HG03066 (cell line): ENCODE measurements at regions not wholly inside any gene's neighbourhood (a gene's known extent, or its start where the extent isn't known, plus 50 kb on each side); places are given as distances from the start of the nearest gene placed in this dataset.

Experiments
- ATAC-seq: cut with Tn5 transposase; IDR thresholded peaks from one replicate; pipeline ENCODE4 v1.9.1; 2021; ENCODE audit warnings: low read depth; ENCODE audit not compliant: unreplicated experiment

DNA sequence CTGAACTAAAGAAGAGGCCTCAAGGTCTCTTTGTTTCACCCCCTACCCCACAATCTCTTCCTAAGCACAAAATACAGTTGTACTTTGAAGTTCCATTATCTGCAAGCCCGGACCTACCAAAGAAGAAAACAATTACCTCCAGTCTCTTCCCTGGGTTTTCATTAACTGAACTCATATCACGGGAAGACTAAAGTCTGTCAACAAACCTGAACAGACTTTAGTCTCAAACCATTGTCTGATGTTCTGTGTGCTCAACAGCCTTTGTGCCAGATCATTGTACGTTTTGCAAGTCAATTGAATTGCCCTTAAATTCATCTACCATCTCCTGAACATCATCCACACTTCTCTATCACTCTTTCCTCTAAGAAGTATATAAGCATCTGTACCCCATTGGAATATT is 1021.9 kb upstream of the CDH2 start:
- ATAC-seq = no peak

DNA sequence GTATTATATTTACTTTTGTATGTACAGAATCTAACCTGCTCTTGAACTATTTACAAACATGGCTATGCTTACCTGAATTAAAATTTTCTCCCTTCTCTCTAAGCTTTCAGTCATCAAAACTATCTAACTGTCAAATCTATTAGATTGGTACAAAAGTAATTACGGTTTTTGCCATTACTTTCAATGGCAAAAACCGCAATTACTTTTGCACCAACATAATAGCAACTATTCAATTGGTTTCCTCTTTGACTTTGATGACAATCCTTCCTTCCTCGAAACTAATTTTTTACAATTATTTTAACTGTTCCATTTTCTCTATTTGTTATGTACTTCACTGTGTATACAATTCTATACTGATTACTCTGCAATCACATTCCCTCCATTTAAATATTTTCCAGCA is 1019.4 kb upstream of the CDH2 start:
- ATAC-seq = no peak

DNA sequence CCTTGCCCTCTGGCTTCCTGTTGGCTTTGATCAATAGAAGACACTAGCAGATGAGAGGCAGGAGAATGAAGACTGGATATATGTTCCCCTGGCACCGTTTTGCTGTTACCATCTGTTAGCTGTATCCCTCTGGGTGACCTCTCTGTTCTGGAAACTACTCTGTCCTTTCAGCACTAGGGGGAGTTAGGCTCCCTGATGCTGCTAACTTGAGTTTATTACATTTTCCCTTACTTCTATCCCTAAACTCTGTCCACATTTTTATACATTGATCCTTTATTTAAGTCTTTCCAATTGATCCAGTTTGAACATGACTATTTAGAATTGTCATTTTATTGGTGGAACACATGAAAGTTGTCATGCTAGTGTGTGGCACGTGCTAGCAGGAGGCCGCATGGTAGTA is 1014.3 kb upstream of the CDH2 start:
- no peak for ATAC-seq

DNA sequence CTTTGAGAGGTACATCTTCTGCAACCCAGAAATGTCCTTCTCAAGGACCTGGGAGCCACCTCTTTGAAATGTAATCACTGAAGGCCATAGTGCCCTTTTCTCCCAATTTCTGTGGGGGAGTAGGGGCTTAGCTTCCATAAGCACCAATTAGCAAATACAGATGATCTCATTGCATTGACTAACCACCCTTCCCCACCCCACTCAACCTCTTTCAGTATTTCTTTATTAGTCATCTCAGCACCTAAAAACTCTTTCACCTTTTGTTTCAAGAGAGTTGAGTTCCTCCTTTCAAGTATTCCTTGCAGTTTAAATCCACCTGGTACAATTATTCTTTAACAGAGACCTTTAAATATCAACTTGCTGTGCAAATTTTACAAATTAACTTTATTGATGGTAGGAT is 1011.8 kb upstream of the CDH2 start:
- no peak for ATAC-seq

DNA sequence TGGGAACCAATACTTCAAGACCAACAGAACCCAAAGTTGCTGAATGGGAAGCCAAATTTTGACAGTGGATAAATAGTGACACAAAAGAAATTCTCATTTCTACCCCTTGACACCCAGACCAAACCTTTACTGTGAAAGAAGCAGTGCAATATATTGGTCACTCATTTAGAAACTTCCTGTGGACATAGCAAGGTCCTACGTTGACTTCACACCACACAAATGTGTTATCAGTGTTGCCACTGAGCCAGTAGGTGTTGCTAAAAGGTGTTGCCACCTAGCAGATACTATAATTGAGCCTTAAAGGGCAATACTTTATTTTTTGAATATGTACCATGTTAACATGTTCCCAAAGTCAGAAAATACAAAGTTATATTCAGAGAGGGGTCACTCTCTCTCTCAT is 1008.9 kb upstream of the CDH2 start:
- no peak for ATAC-seq

DNA sequence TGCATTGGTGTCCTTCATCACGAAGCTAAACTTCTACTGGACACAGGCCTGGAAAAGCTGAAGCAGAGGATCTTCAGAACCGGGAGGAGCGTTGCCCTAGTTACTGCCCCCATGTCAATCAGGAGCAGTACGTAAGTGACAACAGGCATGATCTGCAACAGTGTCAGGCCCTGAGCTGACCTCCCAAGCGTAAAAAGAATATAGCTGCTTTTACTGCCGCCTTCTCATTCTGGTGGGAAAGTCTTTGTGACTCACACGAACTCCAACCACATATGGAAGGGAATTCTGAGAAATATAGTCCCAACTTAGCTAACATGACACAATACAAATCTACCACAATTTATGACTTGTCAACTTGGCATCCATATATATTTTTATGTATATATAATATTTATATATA is 1007.7 kb upstream of the CDH2 start:
- no peak for ATAC-seq

DNA sequence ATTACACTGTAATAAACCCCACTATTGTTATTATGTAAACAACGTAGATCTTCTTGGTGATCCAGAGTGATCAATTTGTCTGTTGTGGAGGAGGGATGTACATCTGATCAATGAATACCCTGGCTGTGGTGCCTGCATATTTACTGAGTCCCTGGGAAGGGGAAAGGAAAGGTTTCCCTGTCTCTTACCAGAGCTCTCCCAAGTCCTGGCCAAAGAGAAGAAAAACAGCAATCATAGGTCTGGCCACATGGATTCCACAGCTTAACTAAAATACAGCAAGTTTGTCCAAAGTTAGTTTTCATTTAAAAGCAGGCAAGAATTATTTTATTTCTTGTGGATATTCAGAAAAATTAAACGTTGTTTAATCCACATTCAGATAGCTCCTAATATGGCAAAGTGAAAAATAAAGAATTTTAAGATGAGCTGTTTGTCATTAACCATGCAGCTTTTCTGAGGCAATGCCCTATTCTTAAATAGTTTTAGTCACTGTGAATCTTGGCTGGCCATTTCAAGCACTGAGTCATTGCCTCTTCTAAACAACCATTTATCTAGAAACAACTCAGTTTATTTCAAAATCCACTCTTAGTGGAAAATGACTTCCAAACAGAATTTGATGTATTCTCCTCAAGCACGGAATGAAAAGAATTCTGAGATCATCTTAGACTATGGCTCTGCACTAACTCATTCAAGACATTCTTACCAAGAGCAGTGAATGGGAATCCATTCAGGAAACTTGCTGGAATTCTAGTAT is 1004.4 kb upstream of the CDH2 start:
- no peak for ATAC-seq

DNA sequence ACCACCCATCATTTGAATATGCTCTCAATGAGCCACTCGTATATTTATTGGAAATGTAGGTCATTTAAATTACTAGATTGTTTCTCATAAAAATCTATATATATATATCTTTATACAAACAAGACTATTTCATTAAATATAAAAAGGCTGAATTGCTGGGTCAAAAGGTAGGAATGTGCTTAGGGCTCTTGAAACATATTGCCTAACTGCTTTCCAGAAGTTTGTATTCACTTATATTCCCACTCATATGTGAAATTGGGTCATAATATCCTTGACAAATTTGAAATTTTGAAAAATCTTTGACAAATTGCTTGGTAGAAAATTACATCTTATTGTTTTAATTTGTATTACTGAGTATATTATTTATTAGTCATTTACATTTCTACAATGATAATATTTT is 999.8 kb upstream of the CDH2 start:
- no peak for ATAC-seq

DNA sequence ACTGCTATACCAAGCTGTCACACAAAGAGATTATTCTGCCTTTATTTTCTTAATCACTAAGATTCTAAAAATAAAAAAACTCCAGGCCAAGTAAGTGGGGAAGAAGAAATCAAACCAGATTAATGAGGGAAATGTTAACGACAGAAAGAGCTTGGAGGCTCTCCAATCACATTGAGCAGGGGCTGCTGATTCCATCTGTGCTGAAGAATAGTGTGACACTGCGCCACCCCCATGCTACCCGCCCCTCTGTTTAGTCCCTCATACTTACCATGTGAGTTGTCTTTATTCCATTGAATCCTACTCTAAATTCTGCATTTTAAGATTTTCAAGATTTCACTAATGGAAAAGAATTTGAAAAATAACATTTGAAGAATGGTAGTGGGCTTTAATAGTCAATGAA is 998.0 kb upstream of the CDH2 start:
- ATAC-seq = no peak

DNA sequence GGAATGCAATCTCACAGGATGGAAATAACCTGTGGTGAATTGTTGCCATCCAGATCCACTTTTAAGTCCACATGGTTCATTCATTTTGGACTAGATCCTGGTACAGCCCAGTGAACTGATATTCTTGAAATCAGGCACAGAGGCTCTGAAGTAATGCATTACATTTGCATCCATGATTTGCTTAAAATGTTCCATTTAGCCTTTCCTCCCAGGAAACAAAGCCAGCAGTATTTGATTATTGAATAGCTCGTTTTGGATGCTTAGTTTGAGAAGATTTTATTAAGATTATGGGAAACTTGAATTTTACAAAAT is 995.8 kb upstream of the CDH2 start:
- ATAC-seq = no peak

DNA sequence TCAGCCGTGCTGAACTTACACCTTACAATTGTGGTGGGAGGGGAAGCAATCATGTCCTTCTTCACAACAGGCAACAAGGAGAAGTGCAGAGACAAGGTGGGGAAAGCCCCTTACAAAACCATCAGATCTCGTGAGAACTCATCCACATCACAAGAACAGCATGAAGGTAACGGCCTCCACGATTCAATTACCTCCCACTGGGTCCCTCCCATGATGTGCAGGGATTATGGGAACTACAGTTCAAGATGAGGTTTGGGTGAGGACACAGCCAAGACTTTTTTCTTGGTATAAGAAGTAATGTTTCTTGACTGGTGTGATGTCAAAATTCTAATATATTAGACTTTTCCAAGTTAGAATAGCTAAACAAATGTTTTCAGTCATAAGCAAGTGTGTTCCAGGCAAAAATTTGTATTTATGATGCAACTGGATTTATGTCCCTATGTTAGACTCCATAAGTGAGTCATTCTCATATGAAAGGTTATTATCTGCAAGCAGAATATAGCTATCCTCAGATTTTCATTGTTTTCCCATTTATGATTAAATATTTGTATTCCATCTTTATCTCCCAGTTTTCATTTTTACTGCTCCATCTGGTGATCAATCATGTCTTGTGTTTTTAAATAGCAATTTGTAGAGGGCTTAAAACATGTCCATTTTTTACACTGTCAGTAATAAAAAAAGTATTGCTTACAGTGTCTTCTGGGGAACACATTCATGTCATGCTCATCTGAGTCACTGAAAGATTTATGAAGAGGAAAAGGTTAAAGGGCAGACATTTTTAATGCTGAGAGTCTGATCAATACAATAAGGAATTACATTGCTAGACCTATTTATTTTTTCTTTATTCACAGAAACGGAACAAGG is 995.2 kb upstream of the CDH2 start:
- no peak for ATAC-seq

DNA sequence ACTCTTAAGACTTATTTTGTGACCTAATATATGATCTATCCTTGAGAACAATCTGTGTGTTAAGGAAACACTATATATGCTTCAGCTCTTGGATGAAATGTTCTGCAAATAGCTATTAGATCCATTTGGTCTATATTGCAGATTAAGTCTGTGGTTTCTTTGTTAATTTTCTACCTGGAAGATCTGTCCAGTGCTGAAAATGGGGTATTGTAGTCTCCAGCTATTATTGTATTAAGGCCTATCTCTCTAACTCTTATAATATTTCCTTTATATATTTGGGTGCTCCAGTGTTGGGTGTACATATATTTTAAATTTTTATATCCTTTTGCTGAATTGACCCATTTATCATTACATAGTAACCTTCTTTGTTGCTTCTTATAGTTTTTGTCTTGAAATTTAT is 992.7 kb upstream of the CDH2 start:
- ATAC-seq = no peak

DNA sequence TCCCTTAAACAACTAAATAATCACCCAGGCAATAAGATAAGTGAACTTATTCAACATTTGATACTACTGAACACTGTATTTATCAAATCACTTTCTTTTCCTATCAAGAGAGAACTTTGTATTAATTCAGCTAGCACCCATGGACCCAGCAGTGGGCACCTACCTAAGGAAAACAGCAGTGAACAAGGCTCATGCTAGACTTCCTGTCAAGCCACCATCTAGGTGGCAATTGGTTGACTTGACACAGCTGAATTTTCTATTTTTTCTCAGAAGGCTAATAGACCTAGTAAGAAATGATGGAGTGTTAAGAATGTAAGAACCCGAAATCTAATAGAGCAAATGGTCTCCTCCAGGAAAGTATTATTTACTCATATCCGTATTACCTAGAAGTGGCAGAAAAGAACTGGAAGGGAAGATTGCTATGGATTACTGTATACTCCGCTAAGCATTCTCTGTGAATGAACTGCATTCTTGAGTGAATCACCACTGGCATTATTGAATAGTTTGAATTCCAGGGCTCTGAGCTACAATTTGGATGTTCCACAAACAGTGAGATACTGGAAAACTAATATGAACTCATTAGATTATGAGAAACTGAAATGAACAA is 988.2 kb upstream of the CDH2 start:
- no peak for ATAC-seq

DNA sequence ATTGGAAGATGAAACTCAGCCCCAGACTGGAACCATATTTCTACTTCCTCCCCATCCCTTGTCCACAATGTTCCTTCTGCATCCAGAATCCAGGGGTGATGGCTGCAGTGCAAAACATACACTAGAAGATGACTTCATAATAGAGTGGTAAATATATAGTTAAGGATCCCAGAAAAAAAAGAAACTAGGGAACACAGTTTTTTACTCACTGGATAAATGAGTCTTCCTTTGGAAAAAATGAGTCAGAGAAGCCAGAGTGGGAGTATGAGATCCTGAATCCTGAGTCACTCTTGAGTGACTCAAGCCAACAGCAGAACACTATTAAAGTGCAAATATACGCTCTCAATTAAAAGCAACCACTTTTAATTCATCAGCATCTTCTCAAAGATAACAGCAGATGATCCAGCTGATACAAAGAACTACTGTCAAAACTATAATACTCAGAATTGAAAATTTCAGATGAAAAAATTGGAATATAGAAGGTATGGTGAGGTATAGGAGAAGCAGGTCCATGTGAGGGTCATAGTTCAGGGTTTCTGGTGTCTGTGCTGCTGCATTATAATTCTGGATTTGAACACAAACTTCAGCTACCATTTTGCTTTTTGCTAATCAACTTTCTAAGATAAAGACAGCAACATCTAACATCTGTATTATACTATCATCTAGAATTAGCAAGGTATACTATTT is 987.2 kb upstream of the CDH2 start:
- no peak for ATAC-seq

DNA sequence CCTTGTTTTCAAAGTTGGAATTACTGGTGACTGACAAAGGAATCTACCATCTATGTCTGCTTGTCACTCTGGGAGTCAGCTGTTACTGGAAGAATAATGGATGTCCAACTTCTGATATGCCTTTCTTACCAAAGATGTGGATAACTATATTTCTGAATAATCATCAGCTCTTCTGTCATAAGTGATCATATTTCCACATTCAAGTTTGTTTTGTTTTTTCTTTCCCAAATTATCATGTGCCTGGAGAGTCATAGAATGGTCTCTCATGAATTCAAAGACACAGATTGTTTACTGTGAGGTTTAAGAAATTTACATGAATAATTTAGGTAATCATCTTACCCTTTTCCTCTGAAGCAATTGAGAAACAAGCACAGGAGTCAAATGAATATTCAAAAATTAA is 986.7 kb upstream of the CDH2 start:
- ATAC-seq = no peak

DNA sequence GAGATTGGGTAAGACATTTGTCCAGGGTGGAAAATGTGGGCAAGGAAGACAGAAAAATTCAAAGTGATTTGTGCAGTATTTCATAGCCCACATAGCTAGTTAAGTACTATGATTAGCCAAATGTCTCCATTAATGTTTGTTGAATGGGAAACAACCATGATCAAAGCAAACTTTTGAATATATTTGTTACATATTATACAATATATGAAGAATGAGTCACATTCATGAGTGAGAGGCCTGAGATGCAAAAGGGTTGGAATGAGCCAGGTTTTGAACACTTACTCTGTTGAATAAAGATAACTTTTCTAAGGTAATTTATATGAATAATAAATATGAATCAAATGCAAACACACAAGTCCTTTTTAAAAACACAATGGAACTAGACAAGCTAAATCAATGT is 984.5 kb upstream of the CDH2 start:
- no peak for ATAC-seq

DNA sequence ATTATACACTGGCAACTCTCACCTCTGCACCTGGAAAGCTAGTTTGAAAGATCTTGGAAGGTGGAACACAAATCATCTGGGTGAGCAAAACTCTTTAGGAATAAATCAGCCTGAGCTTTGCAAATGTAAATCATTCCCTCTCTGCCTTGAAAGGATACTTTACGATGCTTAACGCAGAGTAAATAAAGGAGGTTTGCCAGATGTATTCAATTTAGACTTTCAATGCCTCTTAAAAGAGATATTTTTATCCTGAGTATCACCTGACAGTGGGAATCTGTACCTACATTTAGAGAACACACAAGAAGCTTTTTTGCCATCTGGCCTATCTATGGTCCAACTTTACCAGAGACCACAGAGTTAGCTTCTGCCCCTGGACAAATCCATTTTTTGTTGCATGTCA is 983.2 kb upstream of the CDH2 start:
- no peak for ATAC-seq

DNA sequence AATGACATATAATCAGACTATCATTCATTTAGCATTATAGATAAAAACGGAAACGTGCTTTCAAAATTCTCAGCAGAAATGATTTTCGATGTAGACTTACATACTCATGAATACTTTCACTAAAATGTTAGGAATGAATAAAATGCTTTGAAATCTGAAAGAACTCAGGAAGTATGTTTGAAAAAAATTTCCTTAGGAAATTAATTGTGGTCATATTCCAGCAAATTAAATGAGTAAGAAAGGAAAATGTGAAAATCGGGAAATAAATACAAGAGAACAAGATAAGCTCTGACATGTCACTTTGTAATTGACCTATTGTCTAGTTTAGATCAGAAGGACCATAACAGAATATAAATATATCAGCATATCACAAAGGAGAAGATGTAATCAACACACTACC is 981.0 kb upstream of the CDH2 start:
- ATAC-seq = no peak

DNA sequence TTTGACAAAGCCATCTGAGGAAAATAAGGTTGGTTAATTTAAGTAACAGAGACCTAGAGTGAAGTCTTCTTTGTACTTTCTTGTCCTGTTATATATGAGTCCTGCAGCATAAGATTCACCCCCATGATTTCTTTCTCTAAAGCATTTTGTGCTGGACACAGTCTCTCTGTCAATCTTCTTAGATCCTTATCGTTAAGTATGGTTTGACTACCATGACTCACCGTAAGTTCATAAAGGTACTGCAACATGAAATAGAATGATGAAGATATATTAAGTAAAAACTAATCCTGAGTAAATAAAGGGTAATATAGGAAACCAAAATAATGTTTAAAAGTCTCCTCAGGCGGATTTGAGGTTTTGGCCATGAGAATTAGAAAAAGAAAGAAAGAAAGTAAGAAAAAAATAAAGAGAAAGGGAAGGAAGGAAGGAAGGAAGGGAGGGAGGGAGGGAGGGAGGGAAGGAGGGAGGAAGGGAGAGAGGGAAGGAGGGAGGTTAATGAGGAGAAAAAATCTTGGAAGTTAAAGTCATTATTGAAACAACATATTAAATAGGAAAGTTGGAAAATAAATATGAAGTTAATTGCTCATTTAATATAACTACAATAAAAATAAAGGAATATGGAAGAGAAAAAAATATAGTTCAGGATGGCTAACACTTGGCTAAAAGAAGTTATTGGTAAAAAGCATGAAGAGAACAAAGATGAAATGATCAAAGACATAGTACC is 980.3 kb upstream of the CDH2 start:
- ATAC-seq = no peak

DNA sequence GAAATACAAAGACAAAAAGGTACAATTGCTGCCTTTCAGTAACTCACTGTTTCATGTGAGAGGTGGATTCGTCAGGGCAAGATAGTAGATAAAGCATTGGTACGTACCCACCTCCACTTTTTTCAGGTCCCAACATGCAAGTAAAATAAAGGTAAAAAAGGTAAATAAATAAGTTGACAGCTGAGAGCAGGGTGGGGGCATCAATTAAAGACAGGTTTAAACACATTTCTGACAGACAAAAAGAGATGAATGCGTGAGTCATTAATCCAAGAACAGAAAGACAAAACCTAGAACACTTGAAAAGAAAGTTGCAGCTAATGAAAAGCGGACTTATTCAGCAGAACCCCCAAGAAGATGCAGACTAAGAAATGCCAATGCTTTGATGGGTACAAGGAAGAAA is 979.6 kb upstream of the CDH2 start:
- no peak for ATAC-seq
